Upper lobe of left lung (tissue), 4 donors: ENCODE measurements at regions not wholly inside any gene's neighbourhood (a gene's known extent, or its start where the extent isn't known, plus 50 kb on each side); places are given as distances from the start of the nearest gene placed in this dataset.

Experiments
- CTCF ChIP-seq, 6 experiments: fragments of 450-650 bp in 4 of 6; fragments of 200-600 bp in 2 of 6; sonication (generic) in 2 of 6; IDR thresholded peaks; one replicate each; pipeline ENCODE4 v1.5.1; 2016 to 2019; ENCODE audit warnings: antibody characterized with exemption in 6 of 6
- EP300 ChIP-seq, 4 donors: sonication (generic); formaldehyde crosslinking; IDR thresholded peaks; one replicate each; pipeline ENCODE4 v1.5.1; 2017; ENCODE audit warnings: antibody characterized with exemption in 4 of 4, control low read depth in 2 of 4
- POLR2A ChIP-seq, 4 donors: fragments of 450-650 bp; IDR thresholded peaks; one replicate each; pipeline ENCODE4 v1.5.1; 2016 to 2017; ENCODE audit warnings: antibody characterized with exemption in 4 of 4, mild to moderate bottlenecking in 2 of 4

DNA sequence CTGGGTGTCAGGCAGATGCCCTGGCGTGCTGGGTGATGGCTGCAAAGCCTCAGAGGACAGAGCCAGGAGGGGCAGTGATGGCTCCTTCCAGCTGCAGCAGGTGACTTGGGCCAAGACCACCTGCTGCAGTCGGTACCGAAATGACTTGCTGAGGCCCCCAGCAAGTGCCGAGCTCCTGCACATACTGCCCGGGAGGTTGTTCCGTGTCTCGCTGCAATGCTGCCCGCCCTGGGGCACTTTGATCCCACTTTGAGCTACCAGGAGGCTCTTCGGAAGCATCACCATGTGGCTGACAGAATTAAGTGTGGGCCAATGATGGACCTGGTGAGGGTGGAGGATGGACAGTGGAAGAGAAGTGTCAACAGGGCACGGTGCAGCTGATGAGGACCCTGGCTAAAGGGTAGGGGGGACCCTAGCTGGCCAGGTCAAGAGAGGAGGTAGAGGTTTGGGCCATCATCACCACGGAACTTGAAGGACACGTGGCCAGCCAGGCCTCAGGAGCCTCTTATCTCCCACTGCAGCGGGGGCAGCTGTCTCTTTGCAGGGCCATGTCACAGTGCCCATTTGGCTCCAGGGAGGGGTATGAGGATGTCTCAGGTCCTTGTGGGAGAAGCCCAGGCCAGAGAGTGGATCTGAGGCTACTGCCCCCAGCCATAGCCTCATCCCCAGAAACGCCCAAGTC, 51.1 kb upstream of the NANOS1 start:
- TF ChIP-seq CTCF (IDR thresholded peaks at IDR 0.05) (no peak), POLR2A (IDR thresholded peaks at IDR 0.05) (no peak), EP300 (IDR thresholded peaks at IDR 0.05) (no peak)
